Spinal cord (tissue), 9 donors: ENCODE measurements at regions not wholly inside any gene's neighbourhood (a gene's known extent, or its start where the extent isn't known, plus 50 kb on each side); places are given as distances from the start of the nearest gene placed in this dataset.

ENCODE experiments used
- DNase-seq, 6 donors: peaks; one replicate each; pipeline versions ENCODE4 v3.0.0 to v3.0.0-alpha.2; 2013 to 2015; ENCODE audit warnings: low spot score in 6 of 6, low read depth in 4 of 6
- H3K27ac ChIP-seq: one replicate; pipeline ENCODE4 v1.5.1; 2013; ENCODE audit warnings: low read depth, low read length, control low read depth
- H3K27me3 ChIP-seq: one replicate; pipeline ENCODE4 v1.6.1; 2013; ENCODE audit warnings: low read length; ENCODE audit not compliant: control insufficient read depth, insufficient read depth
- H3K36me3 ChIP-seq: one replicate; pipeline ENCODE4 v1.6.1; 2013; ENCODE audit warnings: low read length; ENCODE audit not compliant: control insufficient read depth, insufficient read depth
- H3K4me1 ChIP-seq: one replicate; pipeline ENCODE4 v1.6.1; 2013; ENCODE audit warnings: low read length; ENCODE audit not compliant: control insufficient read depth, insufficient read depth
- H3K4me3 ChIP-seq: one replicate; pipeline ENCODE4 v1.5.1; 2013; ENCODE audit warnings: low read depth, low read length, control low read depth
- H3K9me3 ChIP-seq: one replicate; pipeline ENCODE4 v1.6.1; 2013; ENCODE audit warnings: low read length; ENCODE audit not compliant: control insufficient read depth, insufficient read depth
- WGBS: methylation state at CpG from one replicate; pipeline ENCODE4 v1.1.5; 2013; ENCODE audit warnings: missing lambda C conversion rate; ENCODE audit not compliant: insufficient coverage; 5-methylcytosine and 5-hydroxymethylcytosine counted together
- donor health status: healthy.

- Histone ChIP-seq H3K9me3 (peaks cover 1% of the 10 kb centered on the region), H3K36me3 (no peaks in the 10 kb centered on the region), H3K4me3 (no peak overlapping the region), H3K4me1 (no peaks in the 10 kb centered on the region), H3K27me3 (no peaks in the 10 kb centered on the region), H3K27ac (no peak overlapping the region)
- 87% methylated on average over 2 of the region's 2 CpGs for WGBS
- no peak for DNase-seq
Measured at GRCh38 chrX:25536307-25536970, 520.7 kb upstream of the ARX start.

- Histone ChIP-seq H3K27ac (no peak overlapping the region), H3K4me3 (no peak overlapping the region), H3K36me3 (no peaks in the 10 kb centered on the region), H3K4me1 (no peaks in the 10 kb centered on the region), H3K9me3 (peaks cover 1% of the 10 kb centered on the region), H3K27me3 (no peaks in the 10 kb centered on the region)
- no CpG with 5 or more reads among the region's 7 CpGs for WGBS
- peak in 1 of 6 donors; percentile 20 for DNase-seq
Measured at GRCh38 chrX:25537699-25538098, 521.9 kb upstream of the ARX start.

DNA sequence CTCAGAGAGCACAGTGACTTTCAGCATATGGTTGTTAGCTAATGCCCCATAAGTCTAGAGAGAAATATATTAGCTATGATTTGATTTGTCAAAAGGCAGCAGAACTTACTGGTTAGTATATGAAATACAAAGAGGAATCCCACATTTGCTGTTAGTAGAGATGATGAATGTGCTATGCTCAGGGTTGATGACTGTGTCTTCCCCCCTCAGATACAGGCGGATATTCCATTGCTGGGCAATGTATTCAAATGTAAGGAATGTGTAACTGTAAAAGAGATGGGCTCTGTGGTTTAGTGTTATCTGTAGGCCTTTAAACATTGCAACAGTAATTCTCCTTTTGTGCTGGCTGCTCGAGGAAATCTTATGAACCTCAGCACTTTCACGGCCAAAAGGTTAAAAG, 528.9 kb upstream of the ARX start:
- Histone ChIP-seq H3K4me3 (no peak overlapping the region), H3K27me3 (no peaks in the 10 kb centered on the region), H3K9me3 (no peaks in the 10 kb centered on the region), H3K36me3 (no peaks in the 10 kb centered on the region), H3K4me1 (no peaks in the 10 kb centered on the region), H3K27ac (no peak overlapping the region)
- WGBS = no CpG with 5 or more reads among the region's 3 CpGs
- no peak for DNase-seq

- no peak for DNase-seq
- Histone ChIP-seq H3K36me3 (no peaks in the 10 kb centered on the region), H3K27ac (no peak overlapping the region), H3K4me3 (no peak overlapping the region), H3K9me3 (no peaks in the 10 kb centered on the region), H3K27me3 (peaks cover 3% of the 10 kb centered on the region), H3K4me1 (no peaks in the 10 kb centered on the region)
- WGBS = no CpG with 5 or more reads among the region's 7 CpGs
Measured at GRCh38 chrX:25548811-25549210, 533.0 kb upstream of the ARX start.

- Histone ChIP-seq H3K9me3 (no peaks in the 10 kb centered on the region), H3K27ac (no peak overlapping the region), H3K36me3 (no peaks in the 10 kb centered on the region), H3K4me1 (no peaks in the 10 kb centered on the region), H3K27me3 (peaks cover 3% of the 10 kb centered on the region), H3K4me3 (no peak overlapping the region)
- DNase-seq = no peak
- no CpG with 5 or more reads among the region's 4 CpGs for WGBS
Measured at GRCh38 chrX:25555521-25555920, 539.8 kb upstream of the ARX start.

DNA sequence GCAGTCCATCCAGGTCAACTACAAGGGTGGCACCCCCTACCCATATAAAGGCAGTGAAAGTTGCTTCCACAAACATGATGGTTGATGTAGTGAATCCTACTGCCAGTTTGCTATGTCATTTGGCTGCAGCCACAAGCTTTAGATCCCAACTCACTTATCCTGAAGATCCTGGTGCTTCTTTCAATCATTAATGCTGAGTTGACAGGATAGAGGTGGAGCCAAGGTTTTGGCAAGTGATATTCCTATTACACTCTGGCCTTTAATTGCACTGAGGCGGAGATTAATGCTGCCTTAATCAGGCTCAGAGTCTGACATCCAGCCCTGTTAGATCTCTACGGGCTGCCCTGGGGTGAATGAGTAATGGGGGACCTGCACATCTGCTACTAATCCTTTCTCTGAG, 542.4 kb upstream of the ARX start:
- Histone ChIP-seq H3K4me3 (no peak overlapping the region), H3K27me3 (no peaks in the 10 kb centered on the region), H3K4me1 (no peaks in the 10 kb centered on the region), H3K36me3 (no peaks in the 10 kb centered on the region), H3K9me3 (no peaks in the 10 kb centered on the region), H3K27ac (no peak overlapping the region)
- WGBS = no CpG with 5 or more reads among the region's 2 CpGs
- no peak for DNase-seq

DNA sequence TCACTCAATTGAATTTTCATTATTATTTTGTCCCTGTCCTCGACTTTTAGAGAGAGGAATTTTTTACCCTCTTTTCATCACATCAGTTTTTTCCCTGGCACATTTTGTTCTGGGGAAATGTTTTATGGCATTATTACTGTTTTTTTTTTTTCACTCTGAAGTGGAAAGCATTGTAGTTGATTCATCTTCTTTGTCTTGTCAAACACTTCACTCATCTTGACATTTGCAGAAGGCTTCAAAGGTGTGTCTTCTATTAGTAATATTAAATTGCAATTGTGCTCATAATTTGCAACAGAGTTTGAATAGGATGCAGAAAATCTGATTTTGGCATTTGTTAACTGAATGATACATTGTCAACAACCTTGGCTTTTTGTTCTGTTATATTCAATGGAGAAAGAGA, 545.4 kb upstream of the ARX start:
- no peaks in the 10 kb centered on the region for H3K4me1 ChIP-seq
- WGBS = no CpG with 5 or more reads among the region's 1 CpG
- no peak overlapping the region for H3K4me3 ChIP-seq
- no peak for DNase-seq
- no peaks in the 10 kb centered on the region for H3K27me3 ChIP-seq
- no peaks in the 10 kb centered on the region for H3K36me3 ChIP-seq
- H3K9me3 ChIP-seq = no peaks in the 10 kb centered on the region
- H3K27ac ChIP-seq = no peak overlapping the region

- Histone ChIP-seq H3K9me3 (no peaks in the 10 kb centered on the region), H3K36me3 (no peaks in the 10 kb centered on the region), H3K27ac (no peak overlapping the region), H3K4me3 (no peak overlapping the region), H3K27me3 (no peaks in the 10 kb centered on the region), H3K4me1 (no peaks in the 10 kb centered on the region)
- no peak for DNase-seq
Measured at GRCh38 chrX:25573631-25574030, 557.9 kb upstream of the ARX start.

DNA sequence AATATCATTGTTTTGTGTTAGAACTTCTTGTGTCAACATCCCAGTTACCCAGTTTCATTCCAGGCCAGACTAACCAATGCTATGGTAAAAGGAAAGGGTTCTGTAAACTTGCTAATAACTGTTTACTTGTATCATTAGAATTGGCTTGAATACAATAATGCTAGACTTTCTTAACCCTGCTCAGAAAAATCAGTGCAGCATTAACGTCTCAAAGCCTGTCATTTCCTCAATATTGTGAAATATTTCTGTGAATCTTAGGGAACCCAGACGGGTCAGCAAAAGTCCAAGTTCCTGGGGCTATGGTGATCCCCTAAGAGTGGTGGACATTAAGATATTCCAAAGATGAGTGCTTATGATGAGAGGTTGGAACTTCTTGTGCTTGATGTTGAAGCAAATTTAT, 541.2 kb upstream of the MAGEB18 start:
- H3K9me3 ChIP-seq = no peaks in the 10 kb centered on the region
- H3K27me3 ChIP-seq = no peaks in the 10 kb centered on the region
- H3K27ac ChIP-seq = no peak overlapping the region
- H3K4me3 ChIP-seq = no peak overlapping the region
- H3K4me1 ChIP-seq = no peaks in the 10 kb centered on the region
- DNase-seq = no peak
- H3K36me3 ChIP-seq = no peaks in the 10 kb centered on the region
- no CpG with 5 or more reads among the region's 2 CpGs for WGBS

DNA sequence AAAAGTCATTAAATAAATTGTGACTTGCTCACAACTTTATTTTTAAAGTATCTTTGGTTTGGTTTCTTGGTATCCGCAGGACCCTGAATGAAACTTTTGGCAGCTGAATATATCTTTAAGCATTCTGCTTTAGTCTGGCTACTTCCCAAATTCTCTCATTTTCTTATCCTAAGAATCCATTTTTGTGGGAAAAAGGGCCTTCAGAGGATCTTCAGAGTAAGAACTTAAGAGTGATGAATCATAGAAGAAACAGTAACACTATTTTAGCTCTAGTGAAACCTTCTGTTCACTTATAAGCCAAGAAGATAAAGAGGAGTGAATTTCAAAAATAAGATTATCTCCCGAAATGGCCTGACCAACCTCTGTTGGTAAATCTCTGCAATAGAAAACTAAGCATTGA, 540.6 kb upstream of the MAGEB18 start:
- Histone ChIP-seq H3K9me3 (no peaks in the 10 kb centered on the region), H3K4me3 (no peak overlapping the region), H3K27ac (no peak overlapping the region), H3K4me1 (no peaks in the 10 kb centered on the region), H3K36me3 (no peaks in the 10 kb centered on the region), H3K27me3 (no peaks in the 10 kb centered on the region)
- peak in 1 of 6 donors; percentile 5 for DNase-seq
- WGBS = 100% methylated on average over 1 of the region's 2 CpGs
